HCEC 1CT (cell line): ENCODE measurements at regions not wholly inside any gene's neighbourhood (a gene's known extent, or its start where the extent isn't known, plus 50 kb on each side); places are given as distances from the start of the nearest gene placed in this dataset.
"Not testable (repeated sequence)": the region's sequence is repeated elsewhere in the genome, so short reads cannot be mapped to it uniquely, and the experiment has no call there.

ENCODE experiments used
- DNase-seq: peaks from one replicate; pipeline ENCODE4 v3.0.0-alpha.2; 2017

DNA sequence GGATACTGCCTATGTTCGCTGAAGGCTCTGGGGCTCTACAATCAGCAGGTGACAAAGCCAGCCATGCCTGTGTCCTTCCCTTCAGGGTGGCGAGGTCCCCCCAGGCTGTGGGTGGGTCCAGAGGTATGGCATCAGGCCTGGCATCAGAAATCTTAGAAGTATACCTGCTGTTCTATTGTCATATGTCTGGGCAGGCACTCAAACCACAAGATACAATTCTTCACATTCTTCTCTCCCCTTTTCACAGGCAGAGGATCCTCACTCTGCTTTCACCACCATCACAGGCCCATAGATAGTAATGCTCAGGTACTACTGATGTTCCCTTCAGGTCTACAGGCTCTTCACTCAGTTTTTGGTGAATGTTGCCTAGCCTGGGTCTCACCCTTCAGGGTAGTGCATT lies 1180.0 kb upstream of the CITED2 start:
- no peak for DNase-seq

DNA sequence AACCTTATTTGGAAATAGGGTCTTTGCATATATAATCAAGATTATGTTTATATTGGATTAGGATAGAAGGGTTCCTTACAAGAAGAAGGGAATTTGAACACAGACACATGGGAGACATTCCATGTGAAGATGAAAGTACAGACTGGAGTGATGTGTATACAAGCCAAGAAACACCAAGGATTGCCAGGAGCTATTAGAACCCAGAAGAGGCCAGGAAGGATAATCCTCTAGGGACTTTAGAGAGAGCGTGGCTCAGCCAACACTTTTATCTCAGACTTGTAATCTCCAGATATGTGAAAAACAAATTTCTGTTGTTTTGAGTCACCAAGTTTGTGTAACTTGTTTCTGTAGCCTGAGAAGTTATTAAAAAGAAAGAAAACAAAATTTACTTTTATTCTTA lies 1173.9 kb upstream of the CITED2 start:
- no peak for DNase-seq

DNA sequence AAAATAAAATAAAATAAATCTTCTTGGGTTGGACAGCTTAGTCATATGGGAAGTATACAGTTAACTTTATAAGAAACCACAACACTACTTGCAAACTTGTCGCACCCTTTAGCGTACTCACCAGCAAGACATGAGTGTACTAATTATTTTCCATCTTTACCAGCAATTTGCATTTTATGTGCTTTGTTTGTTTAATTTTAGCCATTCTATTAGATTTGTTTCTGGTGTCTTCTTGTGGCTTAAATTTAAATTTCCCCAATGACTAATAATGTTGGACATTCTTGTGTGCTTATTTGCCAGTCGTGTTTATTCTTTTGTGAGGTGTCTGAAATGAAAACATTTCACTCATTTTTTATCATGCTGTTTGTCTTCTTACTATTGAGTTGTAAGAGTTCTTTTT lies 1172.2 kb upstream of the CITED2 start:
- DNase-seq, result peak; percentile 71

DNA sequence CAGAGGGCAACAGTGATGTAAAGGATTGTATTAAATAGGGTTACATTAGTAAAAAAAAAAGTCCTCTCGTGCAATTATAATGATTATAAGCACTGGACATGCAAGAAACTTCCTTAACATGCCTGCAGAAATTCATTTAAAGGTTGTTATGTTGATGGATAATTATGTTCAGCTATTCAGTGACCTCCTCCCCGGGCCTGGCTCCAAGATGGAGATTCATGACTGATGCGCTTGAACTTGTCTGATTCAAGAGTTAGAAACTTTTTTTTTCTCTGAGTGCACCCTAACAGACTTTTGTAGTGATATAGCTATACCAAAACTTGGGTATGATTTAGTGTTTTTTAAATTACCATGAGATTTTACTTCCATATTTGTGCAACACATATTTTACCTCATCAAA lies 1170.0 kb upstream of the CITED2 start:
- DNase-seq, result no peak

DNA sequence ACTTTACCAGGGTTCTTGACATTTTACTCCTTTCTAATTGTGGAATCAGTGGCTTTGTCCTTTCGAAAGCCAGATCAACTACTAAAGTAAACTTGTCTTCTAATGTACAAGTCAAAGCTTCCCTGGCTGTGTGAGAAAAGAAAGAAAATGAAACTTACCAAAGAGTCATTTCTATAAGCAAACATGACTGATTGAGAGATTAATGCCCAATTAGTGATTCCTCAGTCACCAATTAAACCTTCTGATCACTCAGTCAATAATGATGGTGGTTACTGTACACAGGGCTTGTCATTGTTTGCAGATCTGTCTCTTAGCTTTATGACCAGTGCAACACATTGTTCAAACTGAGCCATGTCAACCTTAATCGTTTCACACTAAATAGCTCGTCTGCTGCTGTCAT lies 1168.4 kb upstream of the CITED2 start:
- DNase-seq, result no peak

DNA sequence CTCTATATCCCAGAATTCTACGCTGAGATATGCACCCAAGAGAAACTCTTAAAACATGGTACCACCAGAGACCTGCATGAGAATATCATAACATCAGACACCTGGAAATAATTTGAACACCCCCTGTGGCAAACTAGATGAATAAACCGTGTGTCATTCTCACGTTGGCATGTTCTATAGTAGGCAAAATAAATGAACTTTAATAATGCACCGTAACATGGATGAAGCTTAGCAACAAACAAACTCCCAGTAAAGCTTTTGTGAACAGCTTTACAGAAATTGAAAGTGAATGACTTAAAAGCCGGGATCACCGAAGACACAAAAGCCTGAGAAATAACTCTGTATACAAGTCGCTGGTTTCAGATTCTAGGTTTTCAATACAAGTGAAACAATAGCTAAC lies 1166.8 kb upstream of the CITED2 start:
- DNase-seq, result no peak

DNA sequence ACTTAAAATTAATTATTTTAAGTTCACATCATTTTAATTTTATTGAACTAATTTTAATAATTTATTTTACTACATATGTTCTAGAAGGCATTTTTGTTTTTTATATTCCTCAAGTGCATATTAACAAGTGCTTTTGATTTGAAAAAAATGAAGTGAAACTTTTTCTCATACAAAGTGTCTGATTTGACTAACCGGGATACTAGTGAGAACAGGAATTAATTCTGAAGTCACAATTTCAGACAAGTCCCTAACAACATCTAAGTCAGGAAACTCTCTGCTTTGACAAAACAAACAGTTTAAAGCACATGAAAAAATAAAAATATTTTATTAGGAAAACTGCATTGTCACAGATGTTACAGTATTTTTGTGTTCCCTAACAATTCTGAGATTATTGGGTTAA lies 1166.3 kb upstream of the CITED2 start:
- no peak for DNase-seq

DNA sequence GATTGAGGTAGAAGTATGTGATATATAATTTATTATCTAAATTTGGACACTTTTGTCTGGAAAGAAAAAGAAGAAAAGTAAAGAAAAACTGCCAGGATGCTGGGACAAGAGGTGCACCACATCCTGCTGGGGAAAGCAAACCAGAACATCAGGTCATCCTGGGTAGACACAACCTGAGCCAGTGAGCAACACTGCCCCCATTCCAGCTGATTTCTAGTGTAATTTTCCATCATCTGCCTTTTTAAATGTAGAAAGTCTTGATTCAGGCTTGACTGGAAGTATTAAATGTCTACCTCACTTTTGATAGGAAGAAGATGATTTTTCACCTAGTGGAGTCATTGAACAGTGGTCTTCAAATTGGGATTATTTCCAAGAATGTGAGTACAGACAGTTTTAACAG lies 1164.5 kb upstream of the CITED2 start:
- DNase-seq, result peak; percentile 55

DNA sequence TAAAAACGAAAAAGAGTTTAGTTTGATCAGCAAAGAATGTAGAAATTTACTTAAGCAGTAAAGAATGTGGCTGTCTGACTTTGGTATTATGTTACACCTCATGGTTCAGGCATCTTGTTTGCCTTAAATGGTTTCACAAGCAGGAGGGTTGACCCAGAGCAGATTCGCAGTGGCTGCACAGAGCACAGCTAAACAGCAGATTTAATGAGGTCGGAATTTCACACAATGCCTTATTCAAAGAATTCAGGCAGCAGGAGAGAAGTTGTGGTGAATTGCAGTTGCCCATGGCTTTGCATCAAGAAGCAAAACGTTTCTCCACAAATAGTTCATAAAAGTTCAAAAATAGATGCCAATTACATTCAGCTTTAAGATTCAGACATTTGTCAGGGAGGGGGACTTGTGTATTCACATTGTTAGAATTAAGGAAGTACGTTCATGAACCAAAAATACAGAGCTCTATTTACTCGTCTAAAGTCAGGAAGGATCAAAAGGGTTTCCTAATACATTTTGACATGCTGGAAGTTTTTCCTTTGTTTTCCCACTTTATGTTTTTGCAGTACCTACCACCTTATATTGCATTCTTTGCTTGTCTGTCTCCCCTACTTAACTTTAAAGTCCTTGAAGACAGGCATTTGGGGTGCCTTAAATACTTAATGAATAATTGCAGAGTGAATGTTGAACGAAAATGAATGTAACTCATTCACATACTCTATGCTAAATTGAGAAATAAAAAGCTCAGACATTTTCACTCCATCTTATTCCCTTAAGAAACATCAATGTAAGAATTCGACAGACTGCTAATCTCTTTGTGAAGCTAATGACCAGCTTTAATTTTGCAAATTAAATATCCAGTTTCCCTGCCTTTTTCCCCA lies 1163.6 kb upstream of the CITED2 start:
- DNase-seq, result peak; percentile 99

DNA sequence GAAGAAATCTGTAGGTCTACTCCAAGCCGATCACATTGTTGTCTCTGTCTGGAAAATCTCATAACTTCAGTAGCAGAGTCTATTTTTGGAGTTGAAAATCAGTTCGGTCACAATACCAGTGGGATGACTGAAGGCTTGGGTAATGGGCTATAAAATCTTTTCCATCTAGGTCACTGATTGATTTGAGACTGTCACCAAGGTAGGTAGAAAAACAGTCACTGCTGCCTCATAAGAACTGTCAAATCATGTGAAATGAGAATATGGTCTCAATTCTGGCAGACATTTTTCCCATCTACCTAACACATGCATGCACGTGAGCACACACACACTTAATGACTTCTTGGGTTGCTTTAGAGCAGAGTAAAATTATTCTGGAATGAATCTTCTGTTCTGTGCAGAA lies 1162.8 kb upstream of the CITED2 start:
- DNase-seq, result peak; percentile 50

DNA sequence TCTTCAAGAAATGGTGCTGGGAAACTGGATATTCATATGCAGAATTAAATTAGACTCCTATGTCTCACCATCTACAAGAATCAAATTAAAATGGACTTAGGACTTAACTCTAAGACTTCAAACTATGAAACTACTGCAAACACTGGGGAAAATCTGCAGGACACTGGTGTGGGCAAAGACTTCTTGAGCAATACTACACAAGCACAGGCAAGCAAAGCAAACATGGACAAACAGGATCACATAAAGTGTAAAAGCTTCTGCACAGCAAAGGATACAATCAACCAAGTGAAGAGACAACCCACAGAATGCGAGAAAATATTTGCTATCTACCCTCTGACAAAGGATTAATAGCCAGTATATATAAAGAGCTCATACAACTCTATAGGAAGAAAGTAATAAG lies 1161.1 kb upstream of the CITED2 start:
- no peak for DNase-seq

DNA sequence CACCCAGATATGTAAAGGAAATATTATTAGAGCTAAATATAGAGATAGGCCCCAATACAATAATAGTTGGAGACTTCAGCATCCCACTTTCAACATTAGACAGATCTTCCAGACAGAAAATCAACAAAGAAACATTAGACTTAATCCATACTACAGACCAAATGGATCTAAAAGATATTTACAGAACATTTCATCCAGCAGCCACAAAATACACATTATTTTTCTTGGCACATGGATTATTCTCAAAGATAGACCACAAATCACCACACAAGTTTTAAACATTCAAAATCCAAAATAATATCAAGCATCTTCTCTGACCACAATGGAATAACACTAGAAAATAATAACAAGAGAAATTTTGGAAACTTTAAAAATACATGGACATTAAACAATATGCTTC lies 1159.1 kb upstream of the CITED2 start:
- DNase-seq, result no peak

DNA sequence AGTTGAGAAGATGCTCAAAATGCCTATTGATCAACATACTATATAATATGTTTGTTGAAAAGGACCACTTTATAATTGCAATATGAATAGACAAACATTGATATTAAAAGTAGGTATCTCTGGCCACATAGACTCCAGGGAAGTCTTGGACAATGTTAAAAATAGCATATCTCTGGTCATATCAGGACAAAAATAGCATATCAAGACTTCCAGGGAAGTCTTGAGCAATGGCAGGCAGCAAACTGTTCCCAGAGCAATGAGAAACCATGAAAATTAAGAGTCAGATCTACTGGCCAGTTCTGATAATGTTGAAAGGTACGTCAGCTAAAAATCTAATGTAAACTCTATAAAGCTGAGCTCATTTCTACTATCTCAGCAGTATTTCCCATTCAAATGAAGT lies 1130.3 kb upstream of the CITED2 start:
- no peak for DNase-seq

DNA sequence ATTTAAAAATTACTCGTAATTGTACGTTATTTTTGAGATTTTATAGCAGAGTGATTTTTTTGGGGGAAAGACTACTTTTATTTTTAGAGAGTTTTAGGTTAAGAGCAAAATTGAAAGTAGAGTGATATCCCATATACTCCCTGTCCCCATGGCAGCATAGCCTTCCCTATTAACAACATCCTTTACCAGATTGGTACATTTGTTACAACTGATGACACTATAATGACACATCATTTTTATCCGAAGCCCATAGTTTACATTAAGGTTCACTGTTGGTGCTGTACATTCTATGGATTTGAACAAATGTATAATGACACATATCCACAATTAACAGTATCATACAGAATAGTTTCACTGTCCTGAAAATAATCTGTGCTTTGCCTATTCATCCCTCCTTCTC lies 1126.4 kb upstream of the CITED2 start:
- DNase-seq, result peak; percentile 9

DNA sequence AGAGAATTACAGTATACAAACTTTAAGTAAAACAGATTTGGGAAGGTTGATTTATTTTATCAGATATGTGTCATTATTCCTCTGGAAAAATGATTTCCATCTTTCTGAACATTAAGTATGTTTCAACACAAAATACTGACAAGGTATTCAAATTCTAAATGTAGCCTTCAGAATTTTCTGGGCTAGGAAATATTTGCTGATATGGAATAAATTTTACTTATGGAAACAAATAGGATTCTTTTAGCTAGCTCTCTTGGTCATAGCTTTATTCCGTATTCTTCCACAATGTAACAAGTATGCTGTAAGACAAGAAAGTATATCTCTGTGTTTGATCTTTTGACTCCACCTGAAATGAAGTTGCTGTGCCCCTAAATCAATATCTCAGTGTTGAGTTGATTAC lies 1125.2 kb upstream of the CITED2 start:
- DNase-seq, result no peak

DNA sequence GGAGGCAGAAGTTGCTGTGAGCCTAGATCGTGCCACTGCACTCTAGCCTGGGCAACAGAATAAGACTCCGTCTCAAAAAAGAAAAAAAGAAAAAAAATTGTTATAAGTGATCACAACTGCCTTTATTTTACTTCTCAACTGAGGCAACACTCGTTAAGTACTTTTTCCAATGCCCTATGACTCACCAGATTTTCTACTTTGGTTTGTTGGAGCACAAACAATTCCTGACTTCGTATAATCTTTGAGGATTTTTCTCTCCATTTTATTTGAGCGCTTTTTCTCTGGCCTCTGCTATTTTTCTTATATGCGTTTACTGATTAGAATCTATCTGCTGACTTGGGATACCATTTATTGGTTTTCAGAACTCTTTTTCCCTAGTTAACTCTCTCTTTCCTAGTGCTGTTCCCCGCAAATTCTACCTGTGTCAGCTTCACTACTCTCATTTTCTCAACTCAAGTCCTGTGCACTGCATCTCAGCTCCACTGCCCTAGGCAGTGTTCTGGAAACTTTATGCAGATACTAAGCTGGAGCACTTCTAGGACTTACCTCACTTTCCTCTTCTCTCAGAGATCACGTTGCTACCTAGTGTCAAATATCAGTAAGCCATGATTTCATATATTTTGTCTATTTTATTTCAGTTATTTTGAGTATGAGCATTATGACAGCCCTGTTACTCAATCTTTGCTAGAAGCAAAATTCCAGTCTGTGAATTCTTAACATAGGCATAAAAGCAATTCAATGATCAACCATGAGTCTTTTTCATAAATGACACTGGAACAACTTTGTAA lies 1120.1 kb upstream of the CITED2 start:
- peak; percentile 7 for DNase-seq

DNA sequence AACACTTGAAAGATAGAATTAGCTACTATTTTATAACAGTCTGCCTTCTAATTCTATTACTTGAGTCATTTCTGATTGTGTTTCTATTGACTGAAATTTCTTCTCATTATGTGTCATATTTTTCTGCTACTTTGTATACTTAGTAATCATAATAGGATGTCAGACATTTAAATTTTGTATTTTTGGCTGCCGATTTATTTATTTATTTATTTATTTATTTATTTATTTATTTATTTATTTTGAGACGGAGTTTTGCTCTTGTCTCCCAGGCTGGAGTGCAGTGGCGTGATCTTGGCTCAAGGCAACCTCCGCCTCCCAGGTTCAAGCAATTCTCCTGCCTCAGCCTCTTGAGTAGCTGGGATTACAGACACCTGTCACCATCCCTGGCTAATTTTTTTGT lies 1119.0 kb upstream of the CITED2 start:
- DNase-seq, result not testable (repeated sequence)

DNA sequence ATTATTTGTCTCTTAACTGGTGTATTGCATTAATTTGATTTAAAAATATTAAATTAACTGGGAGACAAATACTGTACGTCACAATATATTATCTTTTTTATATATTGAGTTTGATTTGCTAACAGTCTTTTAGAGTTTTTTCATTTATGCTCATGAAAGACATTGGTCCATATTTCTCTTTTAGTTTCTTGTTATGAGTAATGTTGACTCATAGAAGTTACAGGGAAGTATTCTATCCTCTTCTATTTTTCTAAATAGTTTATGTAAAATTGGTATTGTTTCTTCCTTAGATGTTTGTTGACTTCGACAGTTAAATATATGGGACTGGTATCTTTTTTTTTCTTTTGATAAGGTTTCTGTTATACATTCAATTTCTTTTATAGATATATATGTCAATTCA lies 1115.6 kb upstream of the CITED2 start:
- peak; percentile 74 for DNase-seq

DNA sequence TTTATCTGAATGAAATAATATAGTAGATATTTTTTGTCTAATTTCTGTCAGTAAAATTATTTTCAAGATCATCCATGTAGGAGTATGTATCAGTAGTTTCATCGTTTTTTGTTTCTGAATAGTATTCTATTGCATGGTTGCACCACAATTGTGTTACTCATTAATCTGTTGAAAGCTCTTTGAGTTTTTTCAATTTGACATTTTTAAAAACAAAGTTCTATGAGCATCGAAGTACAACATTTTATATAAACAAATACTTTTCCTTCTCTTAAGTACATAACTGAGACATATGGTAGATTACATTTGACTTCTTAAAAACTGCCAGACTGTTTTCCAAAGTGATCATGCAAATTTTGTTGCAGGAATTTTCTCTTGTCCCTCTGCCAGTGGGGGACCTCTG lies 1113.1 kb upstream of the CITED2 start:
- no peak for DNase-seq

DNA sequence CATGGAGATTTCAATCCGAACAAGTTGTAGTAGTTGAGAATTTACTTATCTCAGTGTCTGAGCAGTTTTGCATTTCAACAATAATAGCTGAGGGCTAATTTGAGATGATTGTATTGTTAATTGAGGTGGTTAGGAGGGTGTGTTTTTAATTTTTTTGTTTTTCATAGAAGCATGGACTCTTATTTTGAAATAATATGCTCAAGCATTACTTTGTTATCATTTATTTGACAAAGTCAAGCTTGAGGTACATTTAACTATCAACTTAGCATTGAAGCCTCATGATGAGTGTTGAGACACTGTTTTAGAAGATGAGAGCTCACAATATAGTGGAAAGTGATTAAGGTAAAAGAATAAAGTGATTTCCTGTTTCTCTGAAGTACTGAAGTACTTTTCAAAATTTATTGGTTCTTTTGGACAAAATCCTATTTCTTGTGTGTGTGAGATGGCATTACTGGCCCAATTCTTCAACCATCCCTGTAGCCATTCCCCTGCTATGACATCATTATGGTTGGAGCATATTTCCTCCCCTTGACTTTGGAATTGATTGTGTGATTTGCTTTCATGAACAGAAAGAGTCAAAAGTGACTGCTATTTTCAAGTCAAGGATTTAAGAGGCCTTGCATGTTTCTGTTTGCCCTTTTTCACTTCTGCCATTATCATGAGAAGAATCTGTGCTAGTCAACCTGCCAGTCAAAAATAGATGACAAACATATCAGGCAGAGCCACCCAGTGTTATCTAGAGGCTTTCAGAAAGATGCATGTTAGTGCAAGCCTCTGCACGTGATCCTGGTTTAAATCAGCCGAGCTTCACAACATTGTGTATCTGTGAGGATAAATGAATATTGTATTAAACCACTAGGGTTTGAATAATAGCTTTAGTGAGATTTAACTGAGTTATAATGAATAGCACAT lies 1112.3 kb upstream of the CITED2 start:
- DNase-seq, result peak; percentile 23

DNA sequence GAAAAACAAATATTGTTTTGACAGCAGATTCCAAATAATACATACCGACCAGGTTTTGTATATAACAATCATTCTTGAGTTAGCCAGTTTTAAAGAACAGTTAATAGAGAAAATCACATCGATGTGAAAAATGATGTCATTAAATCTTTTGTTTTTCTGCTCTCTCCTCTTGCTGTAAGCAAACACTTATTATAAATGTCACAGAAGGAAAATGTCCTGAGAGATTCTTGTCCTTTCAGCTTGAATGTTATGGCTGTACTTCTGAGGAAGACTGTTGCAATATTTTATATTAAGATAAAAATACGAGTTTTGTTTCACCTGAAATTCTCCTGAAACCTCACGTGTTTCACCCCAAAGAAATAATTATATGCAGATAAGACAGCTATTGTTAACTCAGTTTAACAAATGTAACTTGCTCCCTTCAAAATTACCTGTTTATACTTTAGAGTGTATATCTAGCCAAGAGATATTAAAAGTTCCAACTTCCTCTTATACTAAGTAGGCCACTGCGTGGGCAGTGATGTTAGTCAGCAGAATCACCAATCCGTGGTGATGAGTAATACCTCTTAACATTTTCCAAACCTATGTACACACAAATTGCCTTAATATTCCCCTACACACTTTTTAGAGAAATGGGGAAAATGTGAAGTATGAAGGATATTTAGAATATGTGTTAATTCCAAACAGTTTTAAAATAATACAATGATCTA lies 1111.4 kb upstream of the CITED2 start:
- DNase-seq, result peak; percentile 91

DNA sequence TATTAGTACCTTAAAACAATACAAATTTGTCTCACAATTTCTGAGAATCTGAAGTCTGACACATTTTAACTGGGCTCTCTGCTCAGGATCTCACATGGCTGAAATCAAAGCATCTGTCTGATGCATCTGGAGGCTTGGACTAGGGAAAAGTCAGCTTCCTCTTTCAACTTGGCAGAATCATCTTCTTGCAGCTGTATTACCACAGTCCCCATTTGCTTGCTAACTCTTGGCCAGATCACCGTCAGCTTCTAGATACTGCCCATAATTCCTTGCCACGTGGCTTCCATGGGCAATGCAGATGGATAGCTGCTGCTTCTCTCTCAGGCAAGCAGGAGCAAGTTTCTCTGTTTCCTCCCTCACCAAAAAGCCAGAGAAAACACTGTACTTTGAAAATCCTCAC lies 1106.4 kb upstream of the CITED2 start:
- DNase-seq, result no peak

DNA sequence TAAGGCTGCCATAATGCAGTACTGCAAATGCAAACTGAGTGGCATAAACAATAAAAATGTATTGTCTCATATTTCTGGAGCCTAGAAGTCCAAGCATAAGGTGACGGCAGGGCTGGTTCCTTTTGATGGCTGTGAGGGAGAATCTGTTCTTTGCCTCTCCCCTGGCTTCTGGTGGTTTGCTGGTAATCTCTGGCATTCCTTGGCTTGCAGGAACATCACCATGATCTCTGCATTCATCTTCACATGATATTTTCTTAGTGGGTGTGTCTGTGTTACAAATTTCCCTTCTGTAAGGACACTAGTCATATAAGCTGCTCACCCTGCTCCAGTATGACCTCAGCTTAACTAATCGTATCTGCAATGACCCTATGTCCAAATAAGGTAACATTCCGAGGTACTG lies 1104.2 kb upstream of the CITED2 start:
- peak; percentile 9 for DNase-seq
